Muscle of arm (tissue), 1 donor: ENCODE measurements at regions not wholly inside any gene's neighbourhood (a gene's known extent, or its start where the extent isn't known, plus 50 kb on each side); places are given as distances from the start of the nearest gene placed in this dataset.

Experiments
- DNase-seq: peaks from one replicate; pipeline ENCODE4 v3.0.0-alpha.2; 2013

- DNase-seq: no peak
Observed at GRCh38 chr1:217373761-217374701, 256.9 kb downstream of the GPATCH2 start.

- no peak for DNase-seq
Observed at GRCh38 chr1:217372049-217372970, 258.6 kb downstream of the GPATCH2 start.

DNA sequence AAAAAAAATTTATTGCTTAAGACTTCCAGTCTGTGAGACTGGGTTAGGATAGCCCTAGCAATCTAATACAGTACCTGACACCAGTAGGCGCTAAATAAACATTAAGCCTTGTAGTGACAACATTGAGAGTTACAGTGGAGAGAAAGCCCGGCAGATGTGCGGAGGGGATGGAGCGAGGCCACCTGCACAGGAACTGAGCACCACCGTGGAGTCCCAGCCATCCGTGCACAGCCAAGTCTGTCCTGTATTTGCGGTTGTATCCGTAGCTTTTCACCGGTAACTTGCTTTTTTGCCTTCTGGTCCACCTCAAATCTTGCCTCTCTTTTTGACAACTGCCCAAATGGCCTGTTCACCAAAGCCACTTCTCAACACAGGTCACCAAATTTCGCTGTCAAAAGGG lies 260.1 kb downstream of the GPATCH2 start:
- no peak for DNase-seq

DNA sequence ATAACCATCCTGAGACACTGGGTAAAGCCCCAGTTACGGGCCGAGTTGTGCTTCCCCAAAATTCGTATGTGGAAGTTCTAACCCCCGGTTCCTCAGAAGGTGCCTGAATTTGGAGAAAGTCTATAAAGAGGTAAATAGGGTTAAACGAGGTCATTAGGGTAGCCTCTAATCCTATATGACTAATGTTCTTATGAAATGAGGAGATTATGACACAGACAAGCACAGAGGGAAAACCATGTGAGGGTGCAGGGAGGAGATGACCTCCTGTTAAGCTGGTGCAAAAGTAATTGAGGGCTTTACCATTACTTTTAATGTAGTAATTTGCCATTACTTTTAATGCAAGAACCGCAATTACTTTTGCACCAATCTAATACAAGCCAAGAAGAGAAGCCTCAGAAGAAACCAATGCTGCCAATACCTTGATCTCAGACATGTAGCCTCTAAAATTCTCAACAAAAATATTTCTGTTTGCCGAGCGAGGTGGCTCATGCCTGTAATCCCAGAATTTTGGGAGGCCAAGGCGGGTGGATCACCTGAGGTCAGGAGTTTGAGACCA lies 260.8 kb downstream of the GPATCH2 start:
- no peak for DNase-seq

GRCh38 chr1:217369271-217369981 lies 261.5 kb downstream of the GPATCH2 start:
- DNase-seq: no peak

GRCh38 chr1:217364220-217364619 lies 266.7 kb downstream of the GPATCH2 start:
- DNase-seq: no peak

DNA sequence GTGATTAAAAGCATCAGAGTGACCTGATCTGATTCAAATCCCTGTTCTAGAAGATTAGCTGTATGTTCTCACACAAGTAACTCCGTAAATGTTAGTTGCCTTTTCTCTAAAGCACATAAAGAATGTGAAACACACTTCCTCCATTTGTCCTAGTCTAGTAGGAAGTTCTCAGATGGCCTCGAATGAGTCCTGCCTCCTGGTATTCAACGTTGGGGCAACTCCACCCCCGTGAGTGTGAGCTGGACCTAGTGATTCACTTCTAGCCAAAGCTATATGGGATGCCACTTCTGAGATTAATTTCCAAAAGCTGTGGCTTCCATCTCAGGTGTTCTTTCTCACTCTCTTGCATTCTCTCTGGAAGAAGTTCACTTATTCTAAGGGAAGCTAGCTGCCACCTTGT lies 267.6 kb downstream of the GPATCH2 start:
- no peak for DNase-seq

GRCh38 chr1:217360510-217360909 lies 270.4 kb downstream of the GPATCH2 start:
- DNase-seq: no peak

GRCh38 chr1:217354895-217355294 lies 276.0 kb downstream of the GPATCH2 start:
- no peak for DNase-seq

DNA sequence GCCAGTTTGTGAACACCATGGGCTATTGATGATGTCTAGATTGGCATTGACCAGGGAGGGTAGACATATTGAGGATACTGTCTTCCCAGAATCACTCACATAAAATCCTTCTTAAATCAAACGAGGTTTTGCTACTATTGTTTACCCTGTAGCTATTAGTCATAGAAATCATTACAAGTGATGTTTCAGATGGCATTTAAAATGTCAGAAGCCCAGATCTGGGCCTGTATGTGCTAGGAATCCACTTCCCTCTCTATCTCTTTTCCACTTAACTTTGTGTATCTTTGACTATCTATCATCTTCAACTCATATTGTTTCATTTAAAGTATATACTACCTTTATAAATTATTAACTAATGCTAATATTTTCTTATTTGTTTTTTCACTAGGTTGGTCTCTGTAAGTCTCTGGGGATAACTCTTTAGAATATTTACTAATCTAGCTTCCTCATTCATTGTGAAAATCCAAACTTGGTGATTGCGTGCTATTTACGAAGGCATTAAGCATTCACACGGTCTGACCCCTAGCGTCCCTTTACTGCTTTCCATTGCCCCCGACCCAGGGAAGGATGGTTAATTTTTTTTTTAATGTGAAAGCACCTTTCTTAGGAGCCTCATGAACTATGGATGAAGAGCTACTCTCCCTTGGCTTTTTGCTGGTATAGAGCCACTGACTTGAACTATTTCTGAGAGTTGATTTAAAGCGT lies 281.8 kb downstream of the GPATCH2 start:
- DNase-seq: no peak

- no peak for DNase-seq
Observed at GRCh38 chr1:217344712-217345111, 286.2 kb downstream of the GPATCH2 start.

- no peak for DNase-seq
Observed at GRCh38 chr1:217343907-217344306, 287.0 kb downstream of the GPATCH2 start.

DNA sequence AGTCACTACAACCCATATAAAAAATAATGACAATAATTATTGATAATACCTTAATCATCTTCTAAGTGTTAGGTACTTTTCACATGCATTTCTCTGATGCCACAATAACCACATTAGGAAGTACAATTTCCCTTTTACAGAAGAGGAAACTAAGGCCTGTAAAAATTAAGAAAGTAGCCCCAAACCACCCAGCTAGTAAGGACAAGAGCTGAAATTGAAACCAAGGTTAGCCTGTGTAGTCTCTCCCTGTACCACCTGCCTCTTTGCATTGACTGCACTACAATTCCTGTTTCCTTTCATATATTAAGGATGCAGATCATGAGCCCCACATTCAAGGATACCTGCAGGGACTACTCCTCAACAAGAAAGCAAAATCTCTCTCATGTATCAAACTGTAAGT lies 288.8 kb downstream of the GPATCH2 start:
- no peak for DNase-seq

GRCh38 chr1:217336724-217337123 lies 294.2 kb downstream of the GPATCH2 start:
- no peak for DNase-seq

DNA sequence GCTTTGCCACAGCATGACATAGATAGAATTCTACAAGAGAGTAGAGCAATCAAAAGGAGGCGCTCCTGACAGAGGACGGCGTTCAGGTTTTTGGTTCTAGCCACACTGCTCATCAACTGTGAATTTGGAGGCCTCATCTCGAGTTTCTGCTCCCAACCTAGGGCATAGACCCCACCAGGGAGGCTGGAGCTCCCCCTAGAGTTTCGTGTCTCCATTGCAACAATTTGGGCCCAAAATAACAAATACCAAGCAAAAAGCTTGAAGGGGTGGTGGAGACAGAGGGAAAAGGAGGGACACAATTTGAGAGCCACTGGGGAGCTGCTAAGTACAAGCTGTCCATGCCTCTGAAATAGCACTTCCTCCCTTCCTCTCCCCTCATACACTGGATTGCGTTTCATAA lies 297.0 kb downstream of the GPATCH2 start:
- peak; percentile 9 for DNase-seq

- DNase-seq: peak; percentile 25
Observed at GRCh38 chr1:217332431-217333065, 298.3 kb downstream of the GPATCH2 start.

DNA sequence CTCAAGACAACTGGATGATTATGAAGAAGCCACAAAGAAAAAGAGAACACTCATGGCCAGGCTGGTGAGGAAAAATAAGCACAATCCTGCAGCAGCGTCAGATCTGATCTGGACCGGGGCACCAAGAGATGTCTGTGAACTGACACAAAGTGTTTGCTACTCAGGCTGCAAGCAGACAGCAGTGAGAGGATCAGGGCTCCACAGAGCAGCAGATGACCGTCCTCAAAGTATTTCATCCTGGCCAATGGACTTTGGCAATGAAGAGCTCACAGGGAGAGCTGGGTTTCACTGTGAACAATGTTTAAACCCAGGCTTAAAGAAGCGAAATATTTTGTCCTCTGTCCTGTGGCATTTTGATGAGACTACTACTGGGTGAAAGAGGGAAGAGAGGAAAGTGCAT lies 299.2 kb downstream of the GPATCH2 start:
- DNase-seq: no peak

DNA sequence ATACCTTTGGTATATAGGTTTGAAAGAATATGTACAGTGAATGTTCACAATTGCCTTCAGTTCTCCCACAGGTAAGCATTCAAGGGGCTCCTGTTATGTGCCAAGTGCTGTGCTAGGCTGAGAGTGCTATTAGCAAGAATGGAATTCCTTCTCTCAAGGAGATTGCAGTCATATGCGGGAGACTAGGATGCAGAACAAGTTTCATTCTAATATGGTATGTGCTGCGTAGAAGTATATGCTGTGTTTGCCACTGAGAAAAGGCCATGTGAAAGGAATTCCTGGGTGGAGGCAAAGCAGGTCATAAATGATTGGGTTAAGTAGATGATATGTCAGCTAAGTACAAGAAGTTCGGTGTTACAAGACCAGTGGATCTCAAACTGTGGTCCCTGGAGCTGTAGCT lies 303.0 kb downstream of the GPATCH2 start:
- no peak for DNase-seq

DNA sequence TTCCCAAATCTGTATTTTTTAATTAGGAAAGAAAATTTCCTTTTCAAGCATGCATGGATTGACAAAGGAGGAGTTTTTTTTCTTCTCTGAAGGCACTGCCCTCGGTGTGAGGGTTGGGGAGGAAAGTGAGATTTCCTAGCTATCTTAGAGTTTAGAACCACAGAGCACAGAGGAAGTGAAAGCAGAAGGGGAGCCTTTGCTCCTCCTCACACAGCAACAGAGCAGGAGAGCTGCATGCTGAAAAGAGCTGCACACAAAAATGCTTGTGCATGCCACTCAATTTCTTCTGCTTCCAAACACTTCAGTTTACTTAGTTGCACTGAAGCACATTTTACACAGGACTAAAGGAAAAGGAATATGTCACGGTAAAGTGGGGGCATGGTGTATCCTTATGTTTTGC lies 308.1 kb downstream of the GPATCH2 start:
- no peak for DNase-seq

DNA sequence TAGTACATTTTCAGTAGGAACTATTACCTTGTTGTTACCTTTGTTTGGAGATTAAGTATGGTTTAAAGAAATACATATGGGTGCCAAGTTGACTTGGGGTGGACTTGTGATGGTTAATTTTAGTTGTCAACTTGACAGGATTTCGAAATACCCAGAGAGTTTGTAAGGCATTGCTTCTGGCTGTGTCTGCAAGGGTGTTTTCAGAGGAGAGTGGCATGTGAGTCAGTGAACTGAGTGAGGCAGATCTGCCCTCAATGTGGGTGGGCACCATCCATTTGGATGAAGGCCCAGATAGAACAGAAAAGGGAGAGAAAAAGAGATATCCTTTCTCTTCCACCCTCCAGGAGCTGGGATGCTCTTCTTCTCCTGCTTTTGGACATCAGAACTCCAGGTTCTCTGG lies 315.5 kb downstream of the GPATCH2 start:
- no peak for DNase-seq

DNA sequence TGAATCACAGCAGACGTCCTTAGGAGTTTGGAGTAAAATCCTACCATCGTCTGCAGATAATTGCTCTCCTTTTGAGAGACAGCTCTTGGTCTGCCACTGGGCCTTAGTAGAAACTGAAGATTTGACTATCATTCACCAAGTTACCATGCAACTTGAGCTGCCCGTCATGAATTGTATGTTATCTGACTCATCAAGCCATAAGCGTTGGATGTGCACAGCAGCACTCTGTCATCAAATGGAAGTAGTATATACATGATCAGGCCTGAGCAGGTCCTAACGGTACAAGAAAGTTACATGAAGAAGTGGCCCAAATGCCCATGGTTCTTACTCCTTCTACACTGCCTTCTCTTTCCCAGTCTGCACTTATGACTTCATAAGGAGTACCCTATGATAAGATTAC lies 317.8 kb downstream of the GPATCH2 start:
- no peak for DNase-seq
